Esophagus squamous epithelium (tissue), 5 donors: ENCODE measurements at regions not wholly inside any gene's neighbourhood (a gene's known extent, or its start where the extent isn't known, plus 50 kb on each side); places are given as distances from the start of the nearest gene placed in this dataset.

Source experiments
- DNase-seq: peaks from one replicate; lab custom pipeline; 2025; lab: John Stamatoyannopoulos, UW
- H3K27ac ChIP-seq, 4 donors: fragments of 200-600 bp; sonication (generic); one replicate each; pipeline ENCODE4 v1.5.1; 2016 to 2019; ENCODE audit warnings: mild to moderate bottlenecking in 1 of 4
- H3K27me3 ChIP-seq, 4 donors: fragments of 200-600 bp; sonication (generic); 1 replicate in 3 of 4; 2 replicates in 1 of 4; pipeline versions ENCODE4 v1.5.1 to v1.6.0; 2017 to 2021; ENCODE audit warnings: antibody characterized with exemption in 1 of 4
- H3K36me3 ChIP-seq, 3 donors: fragments of 200-600 bp; sonication (generic); one replicate each; pipeline ENCODE4 v1.5.1; 2016 to 2019
- H3K4me1 ChIP-seq, 3 donors: fragments of 200-600 bp; sonication (generic); one replicate each; pipeline ENCODE4 v1.5.1; 2017 to 2019
- H3K4me3 ChIP-seq, 4 donors: fragments of 200-600 bp; sonication (generic); 1 replicate in 3 of 4; 2 replicates in 1 of 4; pipeline ENCODE4 v1.5.1; 2016 to 2019; ENCODE audit warnings: mild to moderate bottlenecking in 2 of 4, moderate library complexity in 1 of 4
- H3K9me3 ChIP-seq, 3 donors: fragments of 200-600 bp; sonication (generic); one replicate each; pipeline ENCODE4 v1.5.1; 2016 to 2019
- CTCF ChIP-seq, 6 experiments: fragments of 450-650 bp in 4 of 6; fragments of 200-600 bp in 2 of 6; sonication (generic) in 2 of 6; IDR thresholded peaks; one replicate each; pipeline ENCODE4 v1.5.1; 2016 to 2019; ENCODE audit warnings: antibody characterized with exemption in 6 of 6, mild to moderate bottlenecking in 4 of 6, moderate library complexity in 4 of 6
- POLR2A ChIP-seq, 4 donors: fragments of 450-650 bp; IDR thresholded peaks; one replicate each; pipeline ENCODE4 v1.6.1; 2017; ENCODE audit warnings: antibody characterized with exemption in 4 of 4, mild to moderate bottlenecking in 4 of 4, moderate library complexity in 3 of 4
- WGBS, 2 donors: methylation state at CpG; one replicate each; pipeline ENCODE4 v1.1.5; 2018; 5-methylcytosine and 5-hydroxymethylcytosine counted together
- intact Hi-C: fragments of 100-400 bp; cut with DNase I; formaldehyde crosslinking; loops from one replicate; pipeline ENCODE4 v1.15.0; 2022
- donor health status: DM: yes; HTN: yes; CAD: no.

- Histone ChIP-seq H3K27ac (no peak overlapping the region), H3K4me1 (peaks cover 0 to 4% (median 1%) of the 10 kb centered on the region in 3 donors), H3K9me3 (no peaks in the 10 kb centered on the region), H3K36me3 (no peaks in the 10 kb centered on the region), H3K4me3 (no peak overlapping the region), H3K27me3 (peaks cover 0 to 3% (median 0%) of the 10 kb centered on the region in 4 donors)
- no peak for TF ChIP-seq POLR2A (IDR thresholded peaks at IDR 0.05)
- DNase-seq: no peak
- 92 to 100% methylated on average over 1 to 15 of the region's 22 CpGs for WGBS, 2 donors
- intact Hi-C loops: no loop called here
Measured at GRCh38 chr6:168212362-168212761, 107.2 kb downstream of the DACT2 start.

- Histone ChIP-seq H3K36me3 (no peaks in the 10 kb centered on the region), H3K9me3 (no peaks in the 10 kb centered on the region), H3K4me1 (peaks cover 0 to 10% (median 6%) of the 10 kb centered on the region in 3 donors), H3K4me3 (no peak overlapping the region), H3K27me3 (no peaks in the 10 kb centered on the region), H3K27ac (no peak overlapping the region)
- no peak for DNase-seq
- 79 to 80% methylated on average over 7 of the region's 7 CpGs for WGBS, 2 donors
- intact Hi-C loops: no loop called here
- TF ChIP-seq CTCF (IDR thresholded peaks at IDR 0.05): no peak
- no peak for TF ChIP-seq POLR2A (IDR thresholded peaks at IDR 0.05)
Measured at GRCh38 chr6:168211681-168212080, 107.9 kb downstream of the DACT2 start.

GRCh38 chr6:168210239-168211105 is 109.1 kb downstream of the DACT2 start:
- no peaks in the 10 kb centered on the region for H3K36me3 ChIP-seq
- H3K4me3 ChIP-seq: no peak overlapping the region
- no peaks in the 10 kb centered on the region for H3K9me3 ChIP-seq
- intact Hi-C loops: no loop called here
- TF ChIP-seq POLR2A (IDR thresholded peaks at IDR 0.05): no peak
- TF ChIP-seq CTCF (IDR thresholded peaks at IDR 0.05): no peak
- WGBS, 2 donors: 67 to 86% methylated on average over 1 to 2 of the region's 16 CpGs
- peaks cover 0 to 23% (median 11%) of the 10 kb centered on the region in 3 donors for H3K4me1 ChIP-seq
- no peaks in the 10 kb centered on the region for H3K27me3 ChIP-seq
- H3K27ac ChIP-seq: no peak overlapping the region
- no peak for DNase-seq

- Histone ChIP-seq H3K27ac (no peak overlapping the region), H3K27me3 (no peaks in the 10 kb centered on the region), H3K9me3 (no peaks in the 10 kb centered on the region), H3K4me1 (peaks cover 0 to 24% (median 11%) of the 10 kb centered on the region in 3 donors), H3K4me3 (no peak overlapping the region), H3K36me3 (no peaks in the 10 kb centered on the region)
- 83% methylated on average over 2 of the region's 10 CpGs; no CpG with 5 or more reads in 1 of the 2 donors for whole genome bisulfite sequencing, 2 donors
- TF ChIP-seq POLR2A (IDR thresholded peaks at IDR 0.05): no peak
- intact Hi-C loops: no loop called here
- no peak for DNase-seq
Measured at GRCh38 chr6:168209420-168209819, 110.2 kb downstream of the DACT2 start.

- no peak overlapping the region for H3K4me3 ChIP-seq
- H3K27ac ChIP-seq: no peak overlapping the region
- no peaks in the 10 kb centered on the region for H3K27me3 ChIP-seq
- 76 to 90% methylated on average over 10 of the region's 10 CpGs for WGBS, 2 donors
- TF ChIP-seq CTCF (IDR thresholded peaks at IDR 0.05) (no peak), POLR2A (IDR thresholded peaks at IDR 0.05) (no peak)
- intact Hi-C loops: no loop called here
- DNase-seq: no peak
- H3K4me1 ChIP-seq: peaks cover 0 to 24% (median 11%) of the 10 kb centered on the region in 3 donors
- H3K9me3 ChIP-seq: no peaks in the 10 kb centered on the region
- no peaks in the 10 kb centered on the region for H3K36me3 ChIP-seq
Measured at GRCh38 chr6:168208854-168209253, 110.7 kb downstream of the DACT2 start.

GRCh38 chr6:168208402-168208801 is 111.2 kb downstream of the DACT2 start:
- no peaks in the 10 kb centered on the region for H3K36me3 ChIP-seq
- intact Hi-C loops: no loop called here
- peaks cover 0 to 24% (median 11%) of the 10 kb centered on the region in 3 donors for H3K4me1 ChIP-seq
- H3K4me3 ChIP-seq: no peak overlapping the region
- H3K27ac ChIP-seq: no peak overlapping the region
- WGBS, 2 donors: 85 to 92% methylated on average over 8 of the region's 8 CpGs
- no peaks in the 10 kb centered on the region for H3K27me3 ChIP-seq
- TF ChIP-seq POLR2A (IDR thresholded peaks at IDR 0.05) (no peak), CTCF (IDR thresholded peaks at IDR 0.05) (no peak)
- no peak for DNase-seq
- H3K9me3 ChIP-seq: no peaks in the 10 kb centered on the region
